SJSA1 (cell line): ENCODE measurements at regions not wholly inside any gene's neighbourhood (a gene's known extent, or its start where the extent isn't known, plus 50 kb on each side); places are given as distances from the start of the nearest gene placed in this dataset.

Experiments
- DNase-seq, 2 experiments: peaks; one replicate each; pipeline ENCODE4 v3.0.0-alpha.2; 2015 to 2020; ENCODE audit warnings: low spot score in 2 of 2, low read depth in 1 of 2
- H3K27ac ChIP-seq: fragments of 250-450 bp; sonication (Bioruptor Pico); 2 replicates; pipeline ENCODE4 v1.5.1; 2020; ENCODE audit warnings: mild to moderate bottlenecking, moderate library complexity
- H3K27me3 ChIP-seq: fragments of 250-450 bp; sonication (Bioruptor Pico); replicated peaks from 2 replicates; pipeline ENCODE4 v1.5.1; 2020; ENCODE audit warnings: mild to moderate bottlenecking, moderate library complexity
- H3K36me3 ChIP-seq: fragments of 250-450 bp; sonication (Bioruptor Pico); 2 replicates; pipeline ENCODE4 v1.5.1; 2020; ENCODE audit warnings: mild to moderate bottlenecking
- H3K4me1 ChIP-seq: fragments of 250-450 bp; sonication (Bioruptor Pico); replicated peaks from 2 replicates; pipeline ENCODE4 v1.6.1; 2021; ENCODE audit warnings: mild to moderate bottlenecking
- H3K4me3 ChIP-seq: fragments of 250-450 bp; sonication (Bioruptor Pico); 2 replicates; pipeline ENCODE4 v1.5.1; 2020; ENCODE audit warnings: mild to moderate bottlenecking
- H3K9me3 ChIP-seq: fragments of 250-450 bp; sonication (Bioruptor Pico); replicated peaks from 2 replicates; pipeline ENCODE4 v1.5.1; 2020; ENCODE audit warnings: mild to moderate bottlenecking

GRCh38 chr10:30188556-30189237 is 129.3 kb upstream of the JCAD start:
- no peaks in the 10 kb centered on the region for H3K27me3 ChIP-seq
- H3K36me3 ChIP-seq, result no peaks in the 10 kb centered on the region
- H3K27ac ChIP-seq, result no peak overlapping the region
- H3K4me1 ChIP-seq, result peaks cover 55% of the 10 kb centered on the region
- no peak overlapping the region for H3K4me3 ChIP-seq
- H3K9me3 ChIP-seq, result no peaks in the 10 kb centered on the region
- no peak for DNase-seq

- Histone ChIP-seq H3K36me3 (no peaks in the 10 kb centered on the region), H3K4me3 (no peak overlapping the region), H3K9me3 (no peaks in the 10 kb centered on the region), H3K27ac (no peak overlapping the region), H3K27me3 (no peaks in the 10 kb centered on the region), H3K4me1 (peaks cover 61% of the 10 kb centered on the region)
- DNase-seq, result peak in 1 of 2 experiments; percentile 42
Measured at GRCh38 chr10:30188101-30188500, 128.7 kb upstream of the JCAD start.

- Histone ChIP-seq H3K4me1 (peaks cover 70% of the 10 kb centered on the region), H3K27me3 (no peaks in the 10 kb centered on the region), H3K9me3 (no peaks in the 10 kb centered on the region), H3K36me3 (no peaks in the 10 kb centered on the region), H3K4me3 (no peak overlapping the region), H3K27ac (no peak overlapping the region)
- no peak for DNase-seq
Measured at GRCh38 chr10:30187010-30187409, 127.6 kb upstream of the JCAD start.

GRCh38 chr10:30186371-30186875 is 127.0 kb upstream of the JCAD start:
- Histone ChIP-seq H3K36me3 (no peaks in the 10 kb centered on the region), H3K4me3 (no peak overlapping the region), H3K27me3 (no peaks in the 10 kb centered on the region), H3K27ac (peak overlapping the region; percentile 30; the same call in 1 of the 2 replicates), H3K9me3 (no peaks in the 10 kb centered on the region), H3K4me1 (peaks cover 76% of the 10 kb centered on the region)
- no peak for DNase-seq

GRCh38 chr10:30185916-30186315 is 126.5 kb upstream of the JCAD start:
- DNase-seq, result peak in 1 of 2 experiments; percentile 74
- H3K27ac ChIP-seq, result peak overlapping the region; percentile 30; the same call in 1 of the 2 replicates
- no peak overlapping the region for H3K4me3 ChIP-seq
- no peaks in the 10 kb centered on the region for H3K27me3 ChIP-seq
- no peaks in the 10 kb centered on the region for H3K36me3 ChIP-seq
- peaks cover 81% of the 10 kb centered on the region for H3K4me1 ChIP-seq
- H3K9me3 ChIP-seq, result no peaks in the 10 kb centered on the region

- no peak for DNase-seq
- H3K4me1 ChIP-seq, result peaks cover 81% of the 10 kb centered on the region
- H3K27ac ChIP-seq, result no peak overlapping the region
- H3K36me3 ChIP-seq, result no peaks in the 10 kb centered on the region
- H3K9me3 ChIP-seq, result no peaks in the 10 kb centered on the region
- H3K4me3 ChIP-seq, result no peak overlapping the region
- H3K27me3 ChIP-seq, result no peaks in the 10 kb centered on the region
Measured at GRCh38 chr10:30185341-30185740, 126.0 kb upstream of the JCAD start.

GRCh38 chr10:30184397-30185033 is 125.1 kb upstream of the JCAD start:
- no peak overlapping the region for H3K27ac ChIP-seq
- no peak overlapping the region for H3K4me3 ChIP-seq
- no peaks in the 10 kb centered on the region for H3K36me3 ChIP-seq
- no peak for DNase-seq
- H3K27me3 ChIP-seq, result no peaks in the 10 kb centered on the region
- no peaks in the 10 kb centered on the region for H3K9me3 ChIP-seq
- peaks cover 81% of the 10 kb centered on the region for H3K4me1 ChIP-seq

GRCh38 chr10:30183055-30183402 is 123.6 kb upstream of the JCAD start:
- no peaks in the 10 kb centered on the region for H3K9me3 ChIP-seq
- H3K4me3 ChIP-seq, result no peak overlapping the region
- DNase-seq, result no peak
- no peaks in the 10 kb centered on the region for H3K27me3 ChIP-seq
- H3K36me3 ChIP-seq, result no peaks in the 10 kb centered on the region
- peaks cover 75% of the 10 kb centered on the region for H3K4me1 ChIP-seq
- peak overlapping the region; percentile 97 for H3K27ac ChIP-seq

- peak overlapping the region; percentile 7 for H3K4me3 ChIP-seq
- H3K36me3 ChIP-seq, result no peaks in the 10 kb centered on the region
- H3K27ac ChIP-seq, result peak overlapping the region; percentile 97
- DNase-seq, result peak; percentile 94 to 97
- H3K27me3 ChIP-seq, result no peaks in the 10 kb centered on the region
- no peaks in the 10 kb centered on the region for H3K9me3 ChIP-seq
- H3K4me1 ChIP-seq, result peaks cover 75% of the 10 kb centered on the region
Measured at GRCh38 chr10:30182191-30183054, 123.0 kb upstream of the JCAD start.

GRCh38 chr10:30178356-30178964 is 119.1 kb upstream of the JCAD start:
- Histone ChIP-seq H3K4me3 (no peak overlapping the region), H3K9me3 (no peaks in the 10 kb centered on the region), H3K27me3 (no peaks in the 10 kb centered on the region), H3K4me1 (peaks cover 58% of the 10 kb centered on the region), H3K36me3 (no peaks in the 10 kb centered on the region), H3K27ac (no peak overlapping the region)
- DNase-seq, result no peak

- Histone ChIP-seq H3K36me3 (no peaks in the 10 kb centered on the region), H3K9me3 (no peaks in the 10 kb centered on the region), H3K4me3 (no peak overlapping the region), H3K27ac (no peak overlapping the region), H3K27me3 (no peaks in the 10 kb centered on the region), H3K4me1 (peaks cover 59% of the 10 kb centered on the region)
- peak in 1 of 2 experiments; percentile 50 for DNase-seq
Measured at GRCh38 chr10:30176776-30177533, 117.6 kb upstream of the JCAD start.

GRCh38 chr10:30176182-30176581 is 116.8 kb upstream of the JCAD start:
- Histone ChIP-seq H3K36me3 (no peaks in the 10 kb centered on the region), H3K27me3 (no peaks in the 10 kb centered on the region), H3K4me1 (peaks cover 59% of the 10 kb centered on the region), H3K4me3 (no peak overlapping the region), H3K9me3 (no peaks in the 10 kb centered on the region), H3K27ac (no peak overlapping the region)
- no peak for DNase-seq

GRCh38 chr10:30172673-30173072 is 113.3 kb upstream of the JCAD start:
- Histone ChIP-seq H3K27ac (peak overlapping the region; percentile 5; the same call in 1 of the 2 replicates), H3K36me3 (no peaks in the 10 kb centered on the region), H3K4me1 (peaks cover 57% of the 10 kb centered on the region), H3K9me3 (no peaks in the 10 kb centered on the region), H3K27me3 (no peaks in the 10 kb centered on the region), H3K4me3 (no peak overlapping the region)
- peak in 1 of 2 experiments; percentile 55 for DNase-seq
